Body of pancreas (tissue), 4 donors: ENCODE measurements at regions not wholly inside any gene's neighbourhood (a gene's known extent, or its start where the extent isn't known, plus 50 kb on each side); places are given as distances from the start of the nearest gene placed in this dataset.

Source experiments
- ATAC-seq: fragments of 150-250 bp; one replicate; pipeline ENCODE4 v1.9.1; 2016
- DNase-seq, 4 donors: peaks; one replicate each; pipeline ENCODE4 v3.0.0-alpha.2; 2019
- H3K27ac ChIP-seq, 4 donors: fragments of 200-600 bp; sonication (generic); 1 replicate in 3 of 4; 2 replicates in 1 of 4; pipeline versions ENCODE4 v1.5.1 to v1.6.1; 2016 to 2019; ENCODE audit warnings: mild to moderate bottlenecking in 1 of 4, mixed read lengths in 1 of 4, moderate library complexity in 1 of 4
- H3K27me3 ChIP-seq, 2 donors: fragments of 200-600 bp; sonication (generic); one replicate each; pipeline ENCODE4 v1.6.0; 2016; ENCODE audit warnings: mild to moderate bottlenecking in 1 of 2
- H3K36me3 ChIP-seq, 2 donors: fragments of 200-600 bp; sonication (generic); replicated peaks in 1 of 2; 2 replicates each; pipeline ENCODE4 v1.5.1; 2016; ENCODE audit warnings: low read depth in 2 of 2; ENCODE audit not compliant: insufficient read depth in 1 of 2
- H3K4me1 ChIP-seq: fragments of 200-600 bp; sonication (generic); one replicate; pipeline ENCODE4 v1.6.0; 2016
- H3K4me3 ChIP-seq, 2 donors: fragments of 200-600 bp; sonication (generic); 1 replicate in 1 of 2; 2 replicates in 1 of 2; pipeline ENCODE4 v1.5.1; 2016 to 2019
- H3K9me3 ChIP-seq, 3 donors: fragments of 200-600 bp; sonication (generic); 1 replicate in 2 of 3; 2 replicates in 1 of 3; pipeline ENCODE4 v1.5.1; 2016
- POLR2A ChIP-seq, 3 donors: fragments of 450-650 bp; IDR thresholded peaks; one replicate each; pipeline ENCODE4 v1.6.1; 2016; ENCODE audit warnings: antibody characterized with exemption in 3 of 3, mild to moderate bottlenecking in 2 of 3
- WGBS, 2 donors: methylation state at CpG; one replicate each; pipeline ENCODE4 v1.1.5; 2017; 5-methylcytosine and 5-hydroxymethylcytosine counted together
- intact Hi-C: fragments of 100-400 bp; cut with DNase I; formaldehyde crosslinking; loops from one replicate; pipeline ENCODE4 v1.15.1; 2023
- TF ChIP-seq, protein P1 (sequence below), 7 experiments: fragments of 450-650 bp in 4 of 7; fragments of 200-600 bp in 3 of 7; sonication (generic) in 3 of 7; IDR thresholded peaks; one replicate each; pipeline ENCODE4 v1.5.1; 2016 to 2019; ENCODE audit warnings: antibody characterized with exemption in 7 of 7

- no peaks in the 10 kb centered on the region for H3K4me1 ChIP-seq
- DNase-seq (no peak), ATAC-seq (no peak)
- no peaks in the 10 kb centered on the region for H3K27me3 ChIP-seq
- H3K9me3 ChIP-seq: no peaks in the 10 kb centered on the region
- WGBS, 2 donors: 79 to 83% methylated on average over 2 of the region's 2 CpGs
- TF ChIP-seq, protein P1, sequence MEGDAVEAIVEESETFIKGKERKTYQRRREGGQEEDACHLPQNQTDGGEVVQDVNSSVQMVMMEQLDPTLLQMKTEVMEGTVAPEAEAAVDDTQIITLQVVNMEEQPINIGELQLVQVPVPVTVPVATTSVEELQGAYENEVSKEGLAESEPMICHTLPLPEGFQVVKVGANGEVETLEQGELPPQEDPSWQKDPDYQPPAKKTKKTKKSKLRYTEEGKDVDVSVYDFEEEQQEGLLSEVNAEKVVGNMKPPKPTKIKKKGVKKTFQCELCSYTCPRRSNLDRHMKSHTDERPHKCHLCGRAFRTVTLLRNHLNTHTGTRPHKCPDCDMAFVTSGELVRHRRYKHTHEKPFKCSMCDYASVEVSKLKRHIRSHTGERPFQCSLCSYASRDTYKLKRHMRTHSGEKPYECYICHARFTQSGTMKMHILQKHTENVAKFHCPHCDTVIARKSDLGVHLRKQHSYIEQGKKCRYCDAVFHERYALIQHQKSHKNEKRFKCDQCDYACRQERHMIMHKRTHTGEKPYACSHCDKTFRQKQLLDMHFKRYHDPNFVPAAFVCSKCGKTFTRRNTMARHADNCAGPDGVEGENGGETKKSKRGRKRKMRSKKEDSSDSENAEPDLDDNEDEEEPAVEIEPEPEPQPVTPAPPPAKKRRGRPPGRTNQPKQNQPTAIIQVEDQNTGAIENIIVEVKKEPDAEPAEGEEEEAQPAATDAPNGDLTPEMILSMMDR (IDR thresholded peaks at IDR 0.05): no peak
- TF ChIP-seq POLR2A (IDR thresholded peaks at IDR 0.05): no peak
- H3K36me3 ChIP-seq: no peaks in the 10 kb centered on the region
- H3K4me3 ChIP-seq: no peak overlapping the region
- intact Hi-C loops: no loop called here
- no peak overlapping the region for H3K27ac ChIP-seq
These were observed 491.8 kb downstream of the XIRP2 start for GRCh38 chr2:167380094-167380493.

- no peaks in the 10 kb centered on the region for H3K9me3 ChIP-seq
- H3K4me1 ChIP-seq: no peaks in the 10 kb centered on the region
- no peak for DNase-seq
- no peaks in the 10 kb centered on the region for H3K36me3 ChIP-seq
- intact Hi-C loops: no loop called here
- no peak overlapping the region for H3K4me3 ChIP-seq
- no peak overlapping the region for H3K27ac ChIP-seq
- H3K27me3 ChIP-seq: no peaks in the 10 kb centered on the region
- TF ChIP-seq, protein P1 (IDR thresholded peaks at IDR 0.05): no peak
- no peak for ATAC-seq
- WGBS, 2 donors: 46 to 70% methylated on average over 1 of the region's 1 CpG
These were observed 480.8 kb downstream of the XIRP2 start for GRCh38 chr2:167369083-167369482.

- ATAC-seq: no peak
- TF ChIP-seq, protein P1 (IDR thresholded peaks at IDR 0.05): no peak
- no peak for TF ChIP-seq POLR2A (IDR thresholded peaks at IDR 0.05)
- no peak overlapping the region for H3K4me3 ChIP-seq
- WGBS, 2 donors: 79 to 85% methylated on average over 3 of the region's 3 CpGs
- intact Hi-C loops: no loop called here
- H3K4me1 ChIP-seq: no peaks in the 10 kb centered on the region
- no peaks in the 10 kb centered on the region for H3K9me3 ChIP-seq
- no peak for DNase-seq
- no peaks in the 10 kb centered on the region for H3K36me3 ChIP-seq
- H3K27me3 ChIP-seq: no peaks in the 10 kb centered on the region
- no peak overlapping the region for H3K27ac ChIP-seq
These were observed 480.1 kb downstream of the XIRP2 start for GRCh38 chr2:167368371-167368770.

DNA sequence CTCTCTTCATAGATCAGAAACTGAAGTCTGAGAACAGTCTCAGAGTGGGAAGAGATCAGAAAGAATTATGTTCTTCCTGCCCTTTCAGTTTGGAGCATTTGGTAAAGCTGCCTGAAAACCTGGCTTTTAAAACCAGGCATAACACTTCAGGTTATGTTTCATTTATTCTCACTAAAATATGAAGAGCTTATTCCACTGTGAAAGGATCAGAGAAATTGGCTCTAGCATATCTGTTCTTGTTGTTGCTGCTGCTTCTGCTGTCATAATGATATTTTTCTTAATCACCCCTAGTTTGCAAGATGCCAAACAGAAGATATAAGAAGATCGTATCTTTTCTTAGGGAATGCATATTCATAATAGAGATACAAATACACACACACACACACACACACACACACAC lies 476.9 kb downstream of the XIRP2 start:
- intact Hi-C loops: no loop called here
- H3K27ac ChIP-seq: no peak overlapping the region
- no peak for DNase-seq
- H3K27me3 ChIP-seq: no peaks in the 10 kb centered on the region
- no peaks in the 10 kb centered on the region for H3K9me3 ChIP-seq
- no peak for ATAC-seq
- no peak for TF ChIP-seq POLR2A (IDR thresholded peaks at IDR 0.05)
- TF ChIP-seq, protein P1 (IDR thresholded peaks at IDR 0.05): no peak
- 74 to 77% methylated on average over 1 of the region's 1 CpG for WGBS, 2 donors
- no peaks in the 10 kb centered on the region for H3K4me1 ChIP-seq
- no peaks in the 10 kb centered on the region for H3K36me3 ChIP-seq
- H3K4me3 ChIP-seq: no peak overlapping the region

GRCh38 chr2:167361426-167361825 lies 473.1 kb downstream of the XIRP2 start:
- 33 to 35% methylated on average over 2 of the region's 2 CpGs for WGBS, 2 donors
- intact Hi-C loops: no loop called here
- no peak for ATAC-seq

More at GRCh38 chr2:167361426-167361825, 473.1 kb downstream of the XIRP2 start:
- Histone ChIP-seq H3K9me3 (no peaks in the 10 kb centered on the region), H3K4me1 (no peaks in the 10 kb centered on the region), H3K27me3 (no peaks in the 10 kb centered on the region), H3K36me3 (no peaks in the 10 kb centered on the region), H3K27ac (no peak overlapping the region), H3K4me3 (no peak overlapping the region)
- no peak for DNase-seq
- no peak for TF ChIP-seq POLR2A (IDR thresholded peaks at IDR 0.05)
- TF ChIP-seq, protein P1 (IDR thresholded peaks at IDR 0.05): no peak
